RWPE1 (cell line): ENCODE measurements at regions not wholly inside any gene's neighbourhood (a gene's known extent, or its start where the extent isn't known, plus 50 kb on each side); places are given as distances from the start of the nearest gene placed in this dataset.

Experiments used
- CTCF ChIA-PET: fragments of 350-600 bp; sonication (Branson Sonifier 250); formaldehyde crosslinking; extraction: SDS; loops from one replicate; lab custom pipeline; 2021; lab: Yijun Ruan, JAX
- POLR2A ChIA-PET: fragments of 400-600 bp; formaldehyde crosslinking; extraction: SDS; loops from one replicate; lab custom pipeline; 2020; ENCODE audit warnings: antibody characterized with exemption; ENCODE audit not compliant: low non-redundant PET; lab: Yijun Ruan, JAX
- DNase-seq: peaks from one replicate; pipeline ENCODE4 v3.0.0; 2012; ENCODE audit warnings: low spot score
- H3K27ac ChIP-seq: fragments of 450-650 bp; 2 replicates; pipeline ENCODE4 v1.5.1; 2017
- CTCF ChIP-seq: fragments of 450-650 bp; conservative IDR thresholded peaks from 2 replicates; pipeline ENCODE4 v1.5.1; 2017; ENCODE audit warnings: low read depth, mild to moderate bottlenecking

GRCh38 chr1:94693435-94693834 is 126.7 kb upstream of the SLC44A3 start:
- no peak overlapping the region for H3K27ac ChIP-seq
- POLR2A ChIA-PET, result no interaction called here
- CTCF ChIA-PET, result no interaction called here
- no peak for TF ChIP-seq CTCF
- DNase-seq, result no peak

GRCh38 chr1:94693029-94693428 is 127.1 kb upstream of the SLC44A3 start:
- ChIA-PET CTCF (no interaction called here), POLR2A (no interaction called here)
- no peak for DNase-seq
- H3K27ac ChIP-seq, result no peak overlapping the region
- TF ChIP-seq CTCF, result no peak

GRCh38 chr1:94688646-94689045 is 131.5 kb upstream of the SLC44A3 start:
- DNase-seq, result no peak
- no peak overlapping the region for H3K27ac ChIP-seq
- no peak for TF ChIP-seq CTCF
- POLR2A ChIA-PET, result no interaction called here
- CTCF ChIA-PET, result no interaction called here

GRCh38 chr1:94686882-94687281 is 133.3 kb upstream of the SLC44A3 start:
- no peak overlapping the region for H3K27ac ChIP-seq
- no peak for TF ChIP-seq CTCF
- CTCF ChIA-PET, result no interaction called here
- POLR2A ChIA-PET, result no interaction called here
- no peak for DNase-seq

GRCh38 chr1:94684690-94685250 is 135.4 kb upstream of the SLC44A3 start:
- ChIA-PET POLR2A (no interaction called here), CTCF (no interaction called here)
- no peak for DNase-seq
- TF ChIP-seq CTCF, result no peak
- H3K27ac ChIP-seq, result no peak overlapping the region

- TF ChIP-seq CTCF, result no peak
- ChIA-PET POLR2A (no interaction called here), CTCF (no interaction called here)
- no peak for DNase-seq
- H3K27ac ChIP-seq, result no peak overlapping the region
Measured at GRCh38 chr1:94683886-94684285, 136.3 kb upstream of the SLC44A3 start.

- no peak for TF ChIP-seq CTCF
- DNase-seq, result no peak
- CTCF ChIA-PET, result no interaction called here
- POLR2A ChIA-PET, result no interaction called here
- no peak overlapping the region for H3K27ac ChIP-seq
Measured at GRCh38 chr1:94680039-94680377, 138.4 kb upstream of the F3 start.
